KMS-11 (cell line): ENCODE measurements at regions not wholly inside any gene's neighbourhood (a gene's known extent, or its start where the extent isn't known, plus 50 kb on each side); places are given as distances from the start of the nearest gene placed in this dataset.

Experiments
- H2AFZ ChIP-seq: fragments of 200-600 bp; sonication (generic); 2 replicates; pipeline ENCODE4 v1.6.1; 2016; ENCODE audit warnings: antibody characterized with exemption, mixed run types, low read depth
- H3K27ac ChIP-seq: fragments of 200-600 bp; sonication (generic); 2 replicates; pipeline ENCODE4 v1.6.1; 2016; ENCODE audit warnings: mild to moderate bottlenecking, mixed run types
- H3K27me3 ChIP-seq: fragments of 200-600 bp; sonication (generic); 2 replicates; pipeline ENCODE4 v1.6.1; 2017; ENCODE audit warnings: mild to moderate bottlenecking, low read depth, mixed run types, moderate library complexity; ENCODE audit not compliant: insufficient read depth
- H3K36me3 ChIP-seq: fragments of 200-600 bp; sonication (generic); 2 replicates; pipeline ENCODE4 v1.6.1; 2017; ENCODE audit warnings: mild to moderate bottlenecking, mixed run types; ENCODE audit not compliant: insufficient read depth
- H3K4me1 ChIP-seq: fragments of 200-600 bp; sonication (generic); 2 replicates; pipeline ENCODE4 v1.6.1; 2016; ENCODE audit warnings: mild to moderate bottlenecking, low read depth, mixed run types; ENCODE audit not compliant: poor library complexity, severe bottlenecking
- H3K4me2 ChIP-seq: fragments of 200-600 bp; sonication (generic); 2 replicates; pipeline ENCODE4 v1.7.0; 2016; ENCODE audit warnings: mild to moderate bottlenecking, mixed run types
- H3K4me3 ChIP-seq: fragments of 200-600 bp; sonication (generic); IDR thresholded peaks from 2 replicates; pipeline ENCODE4 v1.6.1; 2017; ENCODE audit warnings: low read depth, low read length, mixed read lengths; ENCODE audit not compliant: insufficient read depth
- H3K79me2 ChIP-seq: fragments of 200-600 bp; sonication (generic); 2 replicates; pipeline ENCODE4 v1.6.1; 2016; ENCODE audit warnings: low read depth, mixed run types; ENCODE audit not compliant: insufficient read depth
- H3K9ac ChIP-seq: fragments of 200-600 bp; sonication (generic); 2 replicates; pipeline ENCODE4 v1.6.1; 2016; ENCODE audit warnings: mild to moderate bottlenecking, mixed run types
- H4K20me1 ChIP-seq: fragments of 200-600 bp; sonication (generic); 2 replicates; pipeline ENCODE4 v1.6.1; 2016; ENCODE audit warnings: mild to moderate bottlenecking, mixed run types; ENCODE audit not compliant: insufficient read depth
- CTCF ChIP-seq: fragments of 200-600 bp; sonication (generic); conservative IDR thresholded peaks from 2 replicates; pipeline ENCODE4 v1.6.1; 2017; ENCODE audit warnings: low read depth, mild to moderate bottlenecking, antibody characterized with exemption, low read length, moderate library complexity, mixed read lengths

GRCh38 chr15:38002883-38003477, 68.5 kb downstream of the TMCO5A start:
- no peaks in the 10 kb centered on the region for H4K20me1 ChIP-seq
- no peaks in the 10 kb centered on the region for H3K4me1 ChIP-seq
- H3K27me3 ChIP-seq: no peaks in the 10 kb centered on the region
- H3K9ac ChIP-seq: no peak overlapping the region
- peak; percentile 79 for TF ChIP-seq CTCF
- no peak overlapping the region for H3K4me2 ChIP-seq
- peak overlapping the region; percentile 36; the same call in 1 of the 2 replicates for H2AFZ ChIP-seq
- no peaks in the 10 kb centered on the region for H3K36me3 ChIP-seq
- no peaks in the 10 kb centered on the region for H3K79me2 ChIP-seq
- no peak overlapping the region for H3K27ac ChIP-seq
- H3K4me3 ChIP-seq: no peak overlapping the region

- no peaks in the 10 kb centered on the region for H3K79me2 ChIP-seq
- H3K27me3 ChIP-seq: no peaks in the 10 kb centered on the region
- no peak overlapping the region for H3K4me2 ChIP-seq
- no peaks in the 10 kb centered on the region for H4K20me1 ChIP-seq
- no peaks in the 10 kb centered on the region for H3K4me1 ChIP-seq
- no peaks in the 10 kb centered on the region for H3K36me3 ChIP-seq
- H3K27ac ChIP-seq: no peak overlapping the region
- H3K4me3 ChIP-seq: no peak overlapping the region
- no peak for TF ChIP-seq CTCF
- no peak overlapping the region for H2AFZ ChIP-seq
- no peak overlapping the region for H3K9ac ChIP-seq
Measured at GRCh38 chr15:38004218-38004861, 69.9 kb downstream of the TMCO5A start.

GRCh38 chr15:38005953-38006808, 71.7 kb downstream of the TMCO5A start:
- Histone ChIP-seq H3K4me2 (no peak overlapping the region), H3K4me1 (no peaks in the 10 kb centered on the region), H2AFZ (no peak overlapping the region), H3K27ac (no peak overlapping the region), H3K36me3 (no peaks in the 10 kb centered on the region), H3K79me2 (no peaks in the 10 kb centered on the region), H3K4me3 (no peak overlapping the region), H3K9ac (no peak overlapping the region), H4K20me1 (no peaks in the 10 kb centered on the region), H3K27me3 (no peaks in the 10 kb centered on the region)
- no peak for TF ChIP-seq CTCF

GRCh38 chr15:38010395-38010794, 76.0 kb downstream of the TMCO5A start:
- Histone ChIP-seq H3K36me3 (no peaks in the 10 kb centered on the region), H2AFZ (no peak overlapping the region), H3K9ac (no peak overlapping the region), H3K4me3 (no peak overlapping the region), H3K27ac (no peak overlapping the region), H3K4me2 (no peak overlapping the region), H4K20me1 (no peaks in the 10 kb centered on the region), H3K79me2 (no peaks in the 10 kb centered on the region), H3K27me3 (no peaks in the 10 kb centered on the region), H3K4me1 (no peaks in the 10 kb centered on the region)
- no peak for TF ChIP-seq CTCF
